Transverse colon (tissue), 4 donors: ENCODE measurements at regions not wholly inside any gene's neighbourhood (a gene's known extent, or its start where the extent isn't known, plus 50 kb on each side); places are given as distances from the start of the nearest gene placed in this dataset.

Source experiments
- DNase-seq: peaks from one replicate; pipeline ENCODE4 v3.0.0-alpha.2; 2019
- H3K27ac ChIP-seq, 4 donors: fragments of 200-600 bp; sonication (generic); 2 replicates each; pipeline ENCODE4 v1.5.1; 2016 to 2018; ENCODE audit warnings: inconsistent platforms in 4 of 4
- H3K27me3 ChIP-seq: fragments of 200-600 bp; sonication (generic); 2 replicates; pipeline ENCODE4 v1.5.1; 2017; ENCODE audit warnings: inconsistent platforms
- H3K36me3 ChIP-seq, 4 donors: fragments of 200-600 bp; sonication (generic); 2 replicates each; pipeline ENCODE4 v1.5.1; 2017 to 2019; ENCODE audit warnings: inconsistent platforms in 4 of 4
- H3K4me1 ChIP-seq, 4 donors: fragments of 200-600 bp; sonication (generic); 2 replicates each; pipeline ENCODE4 v1.5.1; 2017 to 2020; ENCODE audit warnings: inconsistent platforms in 4 of 4
- H3K4me3 ChIP-seq, 4 donors: fragments of 200-600 bp; sonication (generic); 1 replicate in 1 of 4; 2 replicates in 3 of 4; pipeline versions ENCODE4 v1.5.1 to v1.6.1; 2017 to 2019; ENCODE audit warnings: inconsistent platforms in 4 of 4
- H3K9me3 ChIP-seq, 2 donors: fragments of 200-600 bp; sonication (generic); 2 replicates each; pipeline ENCODE4 v1.5.1; 2017 to 2019; ENCODE audit warnings: inconsistent platforms in 2 of 2
- EP300 ChIP-seq: sonication (generic); formaldehyde crosslinking; IDR thresholded peaks from one replicate; pipeline ENCODE4 v1.6.1; 2017; ENCODE audit warnings: antibody characterized with exemption, low read depth
- POLR2A ChIP-seq: fragments of 450-650 bp; IDR thresholded peaks from one replicate; pipeline ENCODE4 v1.6.1; 2016; ENCODE audit warnings: antibody characterized with exemption, mild to moderate bottlenecking, moderate library complexity
- POLR2AphosphoS5 ChIP-seq, 3 donors: sonication (generic); formaldehyde crosslinking; IDR thresholded peaks; one replicate each; pipeline ENCODE4 v1.6.1; 2016; ENCODE audit warnings: antibody characterized with exemption in 3 of 3
- WGBS, 2 donors: methylation state at CpG; one replicate each; pipeline ENCODE4 v1.1.5; 2018; ENCODE audit warnings: low coverage in 1 of 2; 5-methylcytosine and 5-hydroxymethylcytosine counted together
- in situ Hi-C, 4 donors: fragments of 200-750 bp; cut with MboI; loops; one replicate each; pipeline versions ENCODE4 v1.15.0 to v1.15.1; 2017; ENCODE audit warnings: low sequenced_read_pairs in 3 of 4, low pct_ligation_motif_present in 1 of 4, low pct_unique_long_range_greater_than_20kb in 1 of 4
- intact Hi-C: fragments of 100-400 bp; cut with DNase I; formaldehyde crosslinking; loops from one replicate; pipeline ENCODE4 v1.15.1; 2023; ENCODE audit warnings: low total_unique reads
- TF ChIP-seq, protein P1 (sequence below), 5 experiments: fragments of 200-600 bp in 3 of 5; fragments of 450-650 bp in 2 of 5; sonication (generic) in 3 of 5; IDR thresholded peaks; 1 replicate in 2 of 5; 2 replicates in 3 of 5; pipeline ENCODE4 v1.5.1; 2016 to 2017; ENCODE audit warnings: antibody characterized with exemption in 5 of 5, inconsistent platforms in 3 of 5, mild to moderate bottlenecking in 2 of 5, moderate library complexity in 1 of 5

GRCh38 chr18:79617511-79618500 is 61.8 kb upstream of the CTDP1 start:
- DNase-seq: no peak
- no peaks in the 10 kb centered on the region for H3K36me3 ChIP-seq
- H3K4me3 ChIP-seq: no peak overlapping the region
- H3K27ac ChIP-seq: no peak overlapping the region
- no peaks in the 10 kb centered on the region for H3K9me3 ChIP-seq
- no peaks in the 10 kb centered on the region for H3K4me1 ChIP-seq
- 84% methylated on average over 61 of the region's 79 CpGs; no CpG with 5 or more reads in 1 of the 2 donors for WGBS, 2 donors
- in situ Hi-C loops: no loop called here
- intact Hi-C loops: no loop called here
- TF ChIP-seq POLR2AphosphoS5 (IDR thresholded peaks at IDR 0.05): no peak
- no peak for TF ChIP-seq EP300
- no peak for TF ChIP-seq POLR2A
- TF ChIP-seq, protein P1, sequence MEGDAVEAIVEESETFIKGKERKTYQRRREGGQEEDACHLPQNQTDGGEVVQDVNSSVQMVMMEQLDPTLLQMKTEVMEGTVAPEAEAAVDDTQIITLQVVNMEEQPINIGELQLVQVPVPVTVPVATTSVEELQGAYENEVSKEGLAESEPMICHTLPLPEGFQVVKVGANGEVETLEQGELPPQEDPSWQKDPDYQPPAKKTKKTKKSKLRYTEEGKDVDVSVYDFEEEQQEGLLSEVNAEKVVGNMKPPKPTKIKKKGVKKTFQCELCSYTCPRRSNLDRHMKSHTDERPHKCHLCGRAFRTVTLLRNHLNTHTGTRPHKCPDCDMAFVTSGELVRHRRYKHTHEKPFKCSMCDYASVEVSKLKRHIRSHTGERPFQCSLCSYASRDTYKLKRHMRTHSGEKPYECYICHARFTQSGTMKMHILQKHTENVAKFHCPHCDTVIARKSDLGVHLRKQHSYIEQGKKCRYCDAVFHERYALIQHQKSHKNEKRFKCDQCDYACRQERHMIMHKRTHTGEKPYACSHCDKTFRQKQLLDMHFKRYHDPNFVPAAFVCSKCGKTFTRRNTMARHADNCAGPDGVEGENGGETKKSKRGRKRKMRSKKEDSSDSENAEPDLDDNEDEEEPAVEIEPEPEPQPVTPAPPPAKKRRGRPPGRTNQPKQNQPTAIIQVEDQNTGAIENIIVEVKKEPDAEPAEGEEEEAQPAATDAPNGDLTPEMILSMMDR (IDR thresholded peaks at IDR 0.05): no peak
- no peaks in the 10 kb centered on the region for H3K27me3 ChIP-seq

- Histone ChIP-seq H3K4me1 (no peaks in the 10 kb centered on the region), H3K27ac (no peak overlapping the region), H3K36me3 (no peaks in the 10 kb centered on the region), H3K27me3 (no peaks in the 10 kb centered on the region), H3K9me3 (no peaks in the 10 kb centered on the region), H3K4me3 (no peak overlapping the region)
- WGBS, 2 donors: 65 to 74% methylated on average over 14 to 20 of the region's 20 CpGs
- no peak for TF ChIP-seq EP300
- TF ChIP-seq POLR2AphosphoS5 (IDR thresholded peaks at IDR 0.05): no peak
- TF ChIP-seq, protein P1 (IDR thresholded peaks at IDR 0.05): no peak
- DNase-seq: no peak
- intact Hi-C loops (no loop called here), in situ Hi-C loops (no loop called here)
These were observed 58.9 kb upstream of the CTDP1 start for GRCh38 chr18:79620576-79621165.

- Histone ChIP-seq H3K36me3 (no peaks in the 10 kb centered on the region), H3K4me1 (no peaks in the 10 kb centered on the region), H3K27ac (no peak overlapping the region), H3K9me3 (no peaks in the 10 kb centered on the region), H3K4me3 (no peak overlapping the region), H3K27me3 (no peaks in the 10 kb centered on the region)
- intact Hi-C loops (no loop called here), in situ Hi-C loops (no loop called here)
- DNase-seq: no peak
- TF ChIP-seq EP300 (no peak), POLR2AphosphoS5 (IDR thresholded peaks at IDR 0.05) (no peak), POLR2A (no peak)
- TF ChIP-seq, protein P1 (IDR thresholded peaks at IDR 0.05): no peak
- WGBS, 2 donors: 93 to 95% methylated on average over 4 to 14 of the region's 14 CpGs
These were observed 58.1 kb upstream of the CTDP1 start for GRCh38 chr18:79621501-79621900.

GRCh38 chr18:79622004-79622403 is 57.6 kb upstream of the CTDP1 start:
- no peak for DNase-seq
- Histone ChIP-seq H3K27ac (no peak overlapping the region), H3K27me3 (no peaks in the 10 kb centered on the region), H3K9me3 (no peaks in the 10 kb centered on the region), H3K4me3 (no peak overlapping the region), H3K4me1 (no peaks in the 10 kb centered on the region), H3K36me3 (no peaks in the 10 kb centered on the region)
- 84 to 90% methylated on average over 2 to 4 of the region's 4 CpGs for WGBS, 2 donors
- intact Hi-C loops: no loop called here
- in situ Hi-C loops: no loop called here
- no peak for TF ChIP-seq EP300
- TF ChIP-seq, protein P1 (IDR thresholded peaks at IDR 0.05): no peak
- no peak for TF ChIP-seq POLR2AphosphoS5 (IDR thresholded peaks at IDR 0.05)
- no peak for TF ChIP-seq POLR2A
